Hematopoietic multipotent progenitor cell treated with erythropoietin and hydrocortisone succinate and interleukin-3 and kit ligand, for 15 days (in vitro differentiated cells): ENCODE measurements at regions not wholly inside any gene's neighbourhood (a gene's known extent, or its start where the extent isn't known, plus 50 kb on each side); places are given as distances from the start of the nearest gene placed in this dataset.

ENCODE experiments used
- DNase-seq: peaks from one replicate; pipeline ENCODE4 v3.0.0-alpha.2; 2015; ENCODE audit warnings: low spot score

DNA sequence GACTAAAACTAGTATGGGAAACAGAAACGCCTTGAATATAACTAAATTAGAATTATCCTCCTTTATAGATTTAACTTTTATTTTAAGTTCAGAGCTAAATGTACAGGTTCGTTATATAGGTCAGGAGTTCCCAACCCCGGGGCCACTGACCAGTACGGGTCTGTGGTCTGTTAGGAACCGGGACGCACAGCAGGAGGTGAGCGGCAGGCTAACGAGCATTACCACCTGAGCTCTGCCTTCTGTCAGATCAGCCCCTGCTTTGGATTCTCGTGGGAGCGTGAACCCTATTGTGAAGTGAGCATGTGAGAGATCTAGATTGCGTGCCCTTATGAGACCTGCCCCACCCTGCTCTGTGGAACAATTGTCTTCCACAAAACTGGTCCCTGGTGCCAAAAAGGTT, 51.0 kb downstream of the FAT4 start:
- DNase-seq = no peak

DNA sequence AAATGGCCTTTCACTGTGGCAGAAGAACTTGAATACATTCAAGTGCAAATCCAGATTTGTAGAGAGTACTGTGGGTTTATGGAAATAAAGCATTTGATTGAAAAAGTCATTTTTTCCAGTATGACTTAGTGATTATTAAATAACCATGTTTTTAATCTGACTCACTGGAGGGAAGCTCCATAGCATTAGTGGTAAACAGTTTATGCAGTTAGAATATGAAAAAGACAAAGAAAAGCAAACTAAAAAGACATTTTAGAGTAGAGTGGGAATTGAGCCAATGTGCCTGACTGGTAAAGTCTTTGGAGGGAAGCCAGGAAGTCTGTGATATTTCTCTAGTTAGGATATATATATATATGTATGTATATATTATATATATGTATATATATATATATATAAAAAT, 53.4 kb downstream of the FAT4 start:
- DNase-seq = no peak

GRCh38 chr4:125368671-125369081, 53.9 kb downstream of the FAT4 start:
- no peak for DNase-seq

GRCh38 chr4:125369098-125369497, 54.3 kb downstream of the FAT4 start:
- no peak for DNase-seq

DNA sequence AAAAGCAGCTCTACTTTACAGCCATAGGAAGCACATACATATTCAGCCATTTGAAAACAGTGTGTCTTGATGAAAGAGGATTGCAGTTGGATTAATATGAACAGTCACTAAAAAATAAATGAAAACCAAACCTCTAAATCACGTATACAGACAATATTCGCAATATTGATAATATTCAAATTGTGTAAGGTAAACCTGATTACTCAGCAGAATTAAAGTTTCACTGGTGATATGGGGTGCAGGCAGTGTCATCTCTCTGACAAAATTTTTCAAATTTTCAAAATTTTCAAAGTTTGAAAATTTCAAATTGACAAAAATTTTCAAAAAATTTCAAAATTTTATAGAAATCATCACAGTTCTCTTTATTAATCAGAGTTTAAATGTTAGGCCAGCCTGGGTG, 55.7 kb downstream of the FAT4 start:
- DNase-seq = no peak

- DNase-seq = no peak
Observed at GRCh38 chr4:125382995-125383394, 68.2 kb downstream of the FAT4 start.

GRCh38 chr4:125387770-125388169, 73.0 kb downstream of the FAT4 start:
- no peak for DNase-seq

GRCh38 chr4:125388613-125389012, 73.9 kb downstream of the FAT4 start:
- DNase-seq = no peak

- DNase-seq = no peak
Observed at GRCh38 chr4:125389713-125390112, 75.0 kb downstream of the FAT4 start.

- no peak for DNase-seq
Observed at GRCh38 chr4:125390126-125390525, 75.4 kb downstream of the FAT4 start.

DNA sequence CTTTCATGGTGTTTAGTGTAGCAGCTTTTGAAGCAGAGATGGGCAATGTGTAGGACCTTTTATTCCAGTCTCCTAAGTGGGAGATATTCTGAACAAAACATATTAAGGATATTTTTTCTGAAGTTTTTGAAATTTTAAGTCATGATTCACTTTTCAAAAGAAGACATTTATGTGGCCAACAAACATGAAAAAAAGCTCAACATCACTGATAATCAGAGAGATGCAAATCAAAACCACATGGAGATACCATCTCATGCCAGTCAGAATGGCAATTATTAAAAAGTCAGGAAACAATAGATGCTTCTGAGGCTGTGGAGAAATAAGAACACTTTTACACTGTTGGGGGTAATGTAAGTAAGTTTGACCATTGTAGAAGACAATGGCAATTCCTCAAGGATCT, 76.0 kb downstream of the FAT4 start:
- no peak for DNase-seq

DNA sequence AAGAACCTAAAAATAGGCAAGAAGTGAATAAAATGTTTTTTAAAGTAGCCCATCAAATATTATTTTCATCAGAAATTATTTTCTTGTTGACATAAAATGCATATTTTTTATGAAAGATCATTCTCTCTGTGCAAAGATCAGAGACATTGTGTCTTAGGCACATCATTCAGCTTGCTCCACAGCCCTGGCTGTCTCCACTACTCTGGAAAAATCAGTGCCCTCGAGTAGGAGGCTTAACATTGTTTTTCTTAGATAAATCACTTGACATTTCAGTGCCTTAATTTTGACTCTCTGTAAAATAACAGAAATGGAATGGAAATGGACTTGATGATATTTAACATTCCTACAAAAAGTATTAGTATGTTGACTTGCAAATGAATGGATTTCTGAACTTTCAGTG, 77.9 kb downstream of the FAT4 start:
- no peak for DNase-seq

- DNase-seq = no peak
Observed at GRCh38 chr4:125393825-125394224, 79.1 kb downstream of the FAT4 start.

- no peak for DNase-seq
Observed at GRCh38 chr4:125397226-125397625, 82.5 kb downstream of the FAT4 start.

GRCh38 chr4:125398263-125399002, 83.7 kb downstream of the FAT4 start:
- DNase-seq = no peak

- no peak for DNase-seq
Observed at GRCh38 chr4:125400756-125401155, 86.0 kb downstream of the FAT4 start.

GRCh38 chr4:125401784-125402183, 87.0 kb downstream of the FAT4 start:
- DNase-seq = no peak

GRCh38 chr4:125420526-125420925, 105.8 kb downstream of the FAT4 start:
- no peak for DNase-seq

- DNase-seq = no peak
Observed at GRCh38 chr4:125421547-125421946, 106.8 kb downstream of the FAT4 start.

- no peak for DNase-seq
Observed at GRCh38 chr4:125423124-125423523, 108.4 kb downstream of the FAT4 start.

DNA sequence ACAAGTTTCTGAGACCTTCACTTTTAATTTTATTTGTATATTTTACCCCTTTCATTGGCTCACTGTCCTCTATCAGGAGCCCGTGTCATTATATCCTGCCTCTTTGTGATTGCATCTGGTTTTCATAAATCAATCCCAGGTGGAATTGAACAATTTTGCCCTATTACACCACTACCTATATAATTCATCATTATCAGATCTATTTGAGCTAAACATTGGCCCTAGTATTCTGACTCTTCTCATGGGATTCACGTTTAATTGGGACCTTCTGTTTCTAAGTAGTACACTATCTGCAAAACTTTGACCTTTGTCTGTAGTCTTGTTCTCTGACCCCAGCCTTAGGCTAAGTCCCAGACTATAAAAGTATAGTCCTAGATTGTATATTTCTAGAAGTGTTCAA, 114.1 kb downstream of the FAT4 start:
- DNase-seq = no peak

- DNase-seq = no peak
Observed at GRCh38 chr4:125430086-125430485, 115.3 kb downstream of the FAT4 start.

DNA sequence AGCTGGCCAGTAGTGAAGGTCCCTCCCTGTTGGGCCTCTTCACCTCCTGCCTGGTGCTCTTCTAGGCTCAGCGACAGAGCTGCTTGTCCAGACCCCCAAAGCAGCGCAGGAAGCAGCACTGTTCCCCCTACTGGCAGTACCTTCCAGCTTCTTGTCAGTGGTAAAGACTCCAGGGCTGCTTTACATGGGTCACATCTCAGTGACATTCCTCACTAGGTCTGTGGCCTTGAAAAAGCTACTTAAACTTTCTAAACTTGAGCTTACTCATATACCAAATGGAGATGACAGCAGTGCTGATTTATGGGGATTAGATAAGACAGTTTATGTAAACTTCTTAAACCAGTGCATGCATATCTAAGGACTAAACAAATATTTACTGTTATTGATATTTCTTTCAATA, 117.3 kb downstream of the FAT4 start:
- no peak for DNase-seq

- DNase-seq = no peak
Observed at GRCh38 chr4:125433453-125433852, 118.7 kb downstream of the FAT4 start.

GRCh38 chr4:125434136-125434535, 119.4 kb downstream of the FAT4 start:
- DNase-seq = no peak
